ENCODE measurements at regions not wholly inside any gene's neighbourhood (a gene's known extent, or its start where the extent isn't known, plus 50 kb on each side); places are given as distances from the start of the nearest gene placed in this dataset.
"Not testable (repeated sequence)": the region's sequence is repeated elsewhere in the genome, so short reads cannot be mapped to it uniquely, and the experiment has no call there.

GRCh38 chr3:40698611-40699010 lies 173.9 kb downstream of the ZNF621 start:
- TF ChIP-seq CTCF, EZH2 (IDR thresholded peaks at IDR 0.05): not testable (repeated sequence)

All from neural progenitor cell (in vitro differentiated cells).